OCI-LY1 (cell line): ENCODE measurements at regions not wholly inside any gene's neighbourhood (a gene's known extent, or its start where the extent isn't known, plus 50 kb on each side); places are given as distances from the start of the nearest gene placed in this dataset.

Experiments
- EZH2 ChIP-seq: fragments of 200-600 bp; sonication (generic), shearing (Covaris generic); IDR thresholded peaks from 2 replicates; pipeline ENCODE4 v1.8.0; 2017; ENCODE audit warnings: borderline replicate concordance, mixed run types, mild to moderate bottlenecking, antibody characterized with exemption, low read length, moderate library complexity, mixed read lengths
- TF ChIP-seq, protein P1 (sequence below): fragments of 200-600 bp; sonication (generic), shearing (Covaris generic); IDR thresholded peaks from 2 replicates; pipeline ENCODE4 v1.5.1; 2017; ENCODE audit warnings: mild to moderate bottlenecking, antibody characterized with exemption, low read length, moderate library complexity, mixed read lengths

GRCh38 chr14:101394374-101394773 lies 166.9 kb upstream of the DIO3 start:
- no peak for TF ChIP-seq EZH2
- TF ChIP-seq, protein P1, sequence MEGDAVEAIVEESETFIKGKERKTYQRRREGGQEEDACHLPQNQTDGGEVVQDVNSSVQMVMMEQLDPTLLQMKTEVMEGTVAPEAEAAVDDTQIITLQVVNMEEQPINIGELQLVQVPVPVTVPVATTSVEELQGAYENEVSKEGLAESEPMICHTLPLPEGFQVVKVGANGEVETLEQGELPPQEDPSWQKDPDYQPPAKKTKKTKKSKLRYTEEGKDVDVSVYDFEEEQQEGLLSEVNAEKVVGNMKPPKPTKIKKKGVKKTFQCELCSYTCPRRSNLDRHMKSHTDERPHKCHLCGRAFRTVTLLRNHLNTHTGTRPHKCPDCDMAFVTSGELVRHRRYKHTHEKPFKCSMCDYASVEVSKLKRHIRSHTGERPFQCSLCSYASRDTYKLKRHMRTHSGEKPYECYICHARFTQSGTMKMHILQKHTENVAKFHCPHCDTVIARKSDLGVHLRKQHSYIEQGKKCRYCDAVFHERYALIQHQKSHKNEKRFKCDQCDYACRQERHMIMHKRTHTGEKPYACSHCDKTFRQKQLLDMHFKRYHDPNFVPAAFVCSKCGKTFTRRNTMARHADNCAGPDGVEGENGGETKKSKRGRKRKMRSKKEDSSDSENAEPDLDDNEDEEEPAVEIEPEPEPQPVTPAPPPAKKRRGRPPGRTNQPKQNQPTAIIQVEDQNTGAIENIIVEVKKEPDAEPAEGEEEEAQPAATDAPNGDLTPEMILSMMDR, result no peak
